ENCODE measurements at regions not wholly inside any gene's neighbourhood (a gene's known extent, or its start where the extent isn't known, plus 50 kb on each side); places are given as distances from the start of the nearest gene placed in this dataset.

DNA sequence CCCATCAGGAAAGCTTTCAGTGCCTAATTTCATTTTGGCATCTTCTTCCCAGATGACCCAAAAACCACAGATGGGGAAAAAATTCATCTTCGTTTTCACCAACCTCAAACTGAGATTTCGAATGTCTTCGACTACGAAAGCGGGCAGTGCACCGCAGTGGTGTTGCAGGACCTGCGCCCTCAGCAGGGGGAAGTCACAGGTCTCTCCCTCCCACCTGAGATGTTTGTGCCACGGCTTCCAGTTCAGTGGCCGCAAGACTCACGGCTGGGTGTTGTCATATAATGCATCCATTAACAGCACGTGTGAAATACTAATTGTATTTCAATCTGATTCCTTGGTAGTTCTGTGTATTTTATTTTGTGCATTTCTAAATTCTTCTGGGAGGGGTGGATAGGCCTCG is 66.2 kb upstream of the SALL3 start:
- 87 to 90% (median 89%) methylated on average over 12 of the region's 12 CpGs for WGBS, 4 donors
- no peaks in the 10 kb centered on the region for H3K9me3 ChIP-seq
- ATAC-seq (no peak), DNase-seq (no peak)
- H3K4me3 ChIP-seq: no peak overlapping the region
- H3K27me3 ChIP-seq: peaks cover 0 to 3% (median 0%) of the 10 kb centered on the region in 9 donors
- no peaks in the 10 kb centered on the region for H3K4me1 ChIP-seq
- H3K36me3 ChIP-seq: no peaks in the 10 kb centered on the region
- no peak overlapping the region for H3K27ac ChIP-seq
- intact Hi-C loops (cut with DNase I): no loop called here
- TF ChIP-seq POLR2A (IDR thresholded peaks at IDR 0.05): no peak
- TF ChIP-seq, protein P1, sequence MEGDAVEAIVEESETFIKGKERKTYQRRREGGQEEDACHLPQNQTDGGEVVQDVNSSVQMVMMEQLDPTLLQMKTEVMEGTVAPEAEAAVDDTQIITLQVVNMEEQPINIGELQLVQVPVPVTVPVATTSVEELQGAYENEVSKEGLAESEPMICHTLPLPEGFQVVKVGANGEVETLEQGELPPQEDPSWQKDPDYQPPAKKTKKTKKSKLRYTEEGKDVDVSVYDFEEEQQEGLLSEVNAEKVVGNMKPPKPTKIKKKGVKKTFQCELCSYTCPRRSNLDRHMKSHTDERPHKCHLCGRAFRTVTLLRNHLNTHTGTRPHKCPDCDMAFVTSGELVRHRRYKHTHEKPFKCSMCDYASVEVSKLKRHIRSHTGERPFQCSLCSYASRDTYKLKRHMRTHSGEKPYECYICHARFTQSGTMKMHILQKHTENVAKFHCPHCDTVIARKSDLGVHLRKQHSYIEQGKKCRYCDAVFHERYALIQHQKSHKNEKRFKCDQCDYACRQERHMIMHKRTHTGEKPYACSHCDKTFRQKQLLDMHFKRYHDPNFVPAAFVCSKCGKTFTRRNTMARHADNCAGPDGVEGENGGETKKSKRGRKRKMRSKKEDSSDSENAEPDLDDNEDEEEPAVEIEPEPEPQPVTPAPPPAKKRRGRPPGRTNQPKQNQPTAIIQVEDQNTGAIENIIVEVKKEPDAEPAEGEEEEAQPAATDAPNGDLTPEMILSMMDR (IDR thresholded peaks at IDR 0.05): no peak

DNA sequence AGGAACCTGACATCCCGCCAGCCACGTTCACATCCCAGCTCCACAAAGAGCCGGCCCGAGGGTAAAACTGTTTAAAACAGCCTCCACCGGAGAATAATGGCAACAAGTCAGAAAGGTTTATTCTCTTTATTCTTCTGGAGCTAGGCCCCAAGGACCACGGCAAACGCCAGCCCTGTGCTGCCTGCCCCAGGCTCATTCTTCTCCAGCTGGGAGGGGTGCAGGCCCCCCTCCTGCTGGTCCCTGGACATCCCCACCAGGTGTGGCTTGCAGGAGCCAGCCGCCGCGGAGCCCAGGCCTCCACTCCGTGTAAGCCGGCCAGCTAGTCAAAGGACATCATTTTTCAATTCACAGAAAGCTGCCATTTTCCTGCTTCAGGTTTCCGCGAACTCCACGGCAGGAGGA is 65.8 kb upstream of the SALL3 start:
- Histone ChIP-seq H3K4me1 (no peaks in the 10 kb centered on the region), H3K27ac (no peak overlapping the region), H3K27me3 (peaks cover 0 to 3% (median 0%) of the 10 kb centered on the region in 9 donors), H3K4me3 (no peak overlapping the region), H3K36me3 (no peaks in the 10 kb centered on the region), H3K9me3 (no peaks in the 10 kb centered on the region)
- intact Hi-C loops (cut with DNase I): no loop called here
- no peak for ATAC-seq
- no peak for DNase-seq
- TF ChIP-seq POLR2A (IDR thresholded peaks at IDR 0.05): no peak
- TF ChIP-seq, protein P1 (IDR thresholded peaks at IDR 0.05): no peak
- 85 to 88% (median 85%) methylated on average over 11 to 15 of the region's 15 CpGs for WGBS, 4 donors

DNA sequence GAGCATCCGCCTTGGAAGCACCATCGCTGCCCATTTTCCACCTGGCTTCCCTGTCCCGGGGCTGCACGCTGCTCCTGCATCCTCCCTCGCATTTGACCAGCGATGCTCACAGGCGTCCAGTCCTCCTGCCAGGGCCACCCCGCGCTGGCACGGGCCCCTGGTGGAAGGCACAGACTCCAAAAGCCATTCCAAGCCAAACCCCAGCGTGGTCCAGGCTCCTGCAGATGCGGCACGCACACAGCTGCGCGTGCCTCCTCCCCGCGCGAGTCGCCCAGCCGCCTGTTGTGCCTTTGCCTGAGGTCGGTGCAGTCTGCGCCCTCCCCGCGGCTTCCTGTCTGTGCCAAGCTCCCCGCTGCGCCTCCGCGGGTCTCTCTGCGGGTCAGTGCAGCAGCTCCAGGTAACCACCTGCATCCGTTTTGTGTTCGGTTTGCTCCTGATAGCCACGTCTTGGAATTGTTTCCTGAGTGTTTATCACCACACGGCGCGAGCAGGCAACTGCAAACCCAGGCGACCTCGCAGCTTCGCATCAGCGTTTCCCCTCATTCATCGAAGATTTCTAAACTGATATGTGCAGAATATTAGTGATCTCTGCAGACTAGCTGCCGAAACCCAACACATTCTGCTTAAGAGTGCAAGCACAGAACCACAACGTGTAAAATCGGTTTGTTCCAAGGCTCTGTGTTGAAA is 65.2 kb upstream of the SALL3 start:
- H3K4me3 ChIP-seq: no peak overlapping the region
- no peaks in the 10 kb centered on the region for H3K36me3 ChIP-seq
- ATAC-seq: peak in 1 of 4 donors; percentile 29
- H3K9me3 ChIP-seq: no peaks in the 10 kb centered on the region
- WGBS, 4 donors: 65 to 77% (median 72%) methylated on average over 42 to 43 of the region's 43 CpGs
- DNase-seq: no peak
- no peak for TF ChIP-seq POLR2A (IDR thresholded peaks at IDR 0.05)
- TF ChIP-seq, protein P1 (IDR thresholded peaks at IDR 0.05): no peak
- no peak overlapping the region for H3K27ac ChIP-seq
- no peaks in the 10 kb centered on the region for H3K4me1 ChIP-seq
- intact Hi-C loops (cut with DNase I): no loop called here
- peaks cover 0 to 3% (median 0%) of the 10 kb centered on the region in 9 donors for H3K27me3 ChIP-seq

DNA sequence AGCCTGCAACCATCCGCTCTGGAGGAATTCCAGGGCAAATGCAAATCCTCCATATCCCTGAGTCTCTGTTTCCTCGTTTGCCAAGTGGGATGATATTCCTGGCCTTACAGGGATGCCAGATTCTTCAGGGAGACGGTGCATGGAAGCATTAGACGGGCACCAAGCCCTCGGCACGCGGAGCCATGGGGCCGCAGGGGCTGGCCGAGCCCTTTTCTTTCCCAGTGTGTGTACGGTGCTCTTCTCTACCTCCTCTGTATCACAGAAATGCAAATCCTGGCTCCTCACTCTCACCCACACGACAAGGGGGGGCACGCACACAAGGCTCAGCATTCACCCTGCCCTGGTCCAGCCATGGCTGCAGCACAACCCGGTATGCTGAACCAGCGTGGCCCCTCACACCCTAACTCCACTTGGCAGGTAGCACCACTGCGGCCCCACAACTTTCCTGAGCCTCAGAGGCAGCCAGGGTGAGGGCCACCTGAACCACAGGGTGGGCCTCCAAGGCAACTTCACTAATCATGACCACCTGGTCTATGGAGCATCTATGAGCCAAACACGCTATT is 64.1 kb upstream of the SALL3 start:
- no peaks in the 10 kb centered on the region for H3K9me3 ChIP-seq
- ATAC-seq (no peak), DNase-seq (no peak)
- no peaks in the 10 kb centered on the region for H3K36me3 ChIP-seq
- WGBS, 4 donors: 84 to 86% (median 85%) methylated on average over 16 of the region's 16 CpGs
- TF ChIP-seq, protein P1 (IDR thresholded peaks at IDR 0.05): no peak
- TF ChIP-seq POLR2A (IDR thresholded peaks at IDR 0.05): no peak
- no peak overlapping the region for H3K27ac ChIP-seq
- peaks cover 0 to 3% (median 0%) of the 10 kb centered on the region in 9 donors for H3K27me3 ChIP-seq
- H3K4me3 ChIP-seq: no peak overlapping the region
- intact Hi-C loops (cut with DNase I): no loop called here
- H3K4me1 ChIP-seq: no peaks in the 10 kb centered on the region

Measured in heart left ventricle (tissue), 16 donors.